ENCODE measurements at regions not wholly inside any gene's neighbourhood (a gene's known extent, or its start where the extent isn't known, plus 50 kb on each side); places are given as distances from the start of the nearest gene placed in this dataset.

DNA sequence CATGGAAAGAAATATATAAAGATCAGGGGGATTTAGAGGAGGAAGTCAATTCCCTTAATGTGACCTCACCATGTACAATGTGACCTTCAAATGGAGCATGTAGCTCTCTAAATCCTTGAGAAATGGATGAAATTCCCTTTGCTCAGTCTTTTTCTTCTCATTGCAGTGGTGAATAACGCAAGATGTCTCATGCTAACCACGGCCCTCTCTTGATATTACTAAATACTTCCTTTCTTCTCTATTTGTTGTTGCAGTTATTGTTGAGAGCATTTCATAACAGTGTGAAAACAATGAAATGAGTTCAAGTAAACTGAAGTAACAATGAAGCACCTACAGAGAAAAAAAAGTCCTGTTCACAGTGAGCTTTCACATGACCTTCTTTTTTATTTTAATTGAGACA is 55.6 kb downstream of the ZNF281 start:
- H3K4me1 ChIP-seq (ENCODE audit: insufficient read depth, low read length), result peaks cover 16% of the 10 kb centered on the region
- H3K9me3 ChIP-seq (ENCODE audit: insufficient read depth, low read depth, low read length), result no peaks in the 10 kb centered on the region
- no peak overlapping the region for H3K27ac Mint-ChIP-seq (ENCODE audit: unreplicated experiment)
- no peaks in the 10 kb centered on the region for H3K79me2 ChIP-seq (ENCODE audit: insufficient read depth, low read length)
- no peak overlapping the region for H2AFZ ChIP-seq (ENCODE audit: low read depth, low read length)
- TF ChIP-seq, protein P1, sequence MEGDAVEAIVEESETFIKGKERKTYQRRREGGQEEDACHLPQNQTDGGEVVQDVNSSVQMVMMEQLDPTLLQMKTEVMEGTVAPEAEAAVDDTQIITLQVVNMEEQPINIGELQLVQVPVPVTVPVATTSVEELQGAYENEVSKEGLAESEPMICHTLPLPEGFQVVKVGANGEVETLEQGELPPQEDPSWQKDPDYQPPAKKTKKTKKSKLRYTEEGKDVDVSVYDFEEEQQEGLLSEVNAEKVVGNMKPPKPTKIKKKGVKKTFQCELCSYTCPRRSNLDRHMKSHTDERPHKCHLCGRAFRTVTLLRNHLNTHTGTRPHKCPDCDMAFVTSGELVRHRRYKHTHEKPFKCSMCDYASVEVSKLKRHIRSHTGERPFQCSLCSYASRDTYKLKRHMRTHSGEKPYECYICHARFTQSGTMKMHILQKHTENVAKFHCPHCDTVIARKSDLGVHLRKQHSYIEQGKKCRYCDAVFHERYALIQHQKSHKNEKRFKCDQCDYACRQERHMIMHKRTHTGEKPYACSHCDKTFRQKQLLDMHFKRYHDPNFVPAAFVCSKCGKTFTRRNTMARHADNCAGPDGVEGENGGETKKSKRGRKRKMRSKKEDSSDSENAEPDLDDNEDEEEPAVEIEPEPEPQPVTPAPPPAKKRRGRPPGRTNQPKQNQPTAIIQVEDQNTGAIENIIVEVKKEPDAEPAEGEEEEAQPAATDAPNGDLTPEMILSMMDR (IDR thresholded peaks at IDR 0.05; ENCODE audit: insufficient read depth, low read depth, low read length), result no peak
- TF ChIP-seq EZH2 (IDR thresholded peaks at IDR 0.05; ENCODE audit: insufficient read depth, low read length), result no peak
- H3K4me1 Mint-ChIP-seq (ENCODE audit: low read depth, unreplicated experiment), result peaks cover 23% of the 10 kb centered on the region
- no peak for FAIRE-seq
- no peak overlapping the region for H3K4me2 ChIP-seq (ENCODE audit: low read length)
- DNase-seq (ENCODE audit: low read depth), result no peak
- no peak overlapping the region for H3K4me3 Mint-ChIP-seq (ENCODE audit: unreplicated experiment)
- H3K27me3 Mint-ChIP-seq (ENCODE audit: low read depth, unreplicated experiment), result no peaks in the 10 kb centered on the region
- H3K4me3 ChIP-seq (ENCODE audit: insufficient read depth, low read depth, low read length), result no peak overlapping the region
- H3K36me3 Mint-ChIP-seq (ENCODE audit: low read depth, unreplicated experiment), result no peaks in the 10 kb centered on the region
- H4K20me1 ChIP-seq (ENCODE audit: insufficient read depth, low read length), result no peaks in the 10 kb centered on the region
- no peaks in the 10 kb centered on the region for H3K9me3 Mint-ChIP-seq (ENCODE audit: unreplicated experiment)
- H3K27me3 ChIP-seq (ENCODE audit: insufficient read depth, low read length), result no peaks in the 10 kb centered on the region
- H3K9ac ChIP-seq (ENCODE audit: low read length), result no peak overlapping the region
- no peak overlapping the region for H3K27ac ChIP-seq (ENCODE audit: low read depth, low read length)
- H3K36me3 ChIP-seq (ENCODE audit: insufficient read depth, low read length), result no peaks in the 10 kb centered on the region

DNA sequence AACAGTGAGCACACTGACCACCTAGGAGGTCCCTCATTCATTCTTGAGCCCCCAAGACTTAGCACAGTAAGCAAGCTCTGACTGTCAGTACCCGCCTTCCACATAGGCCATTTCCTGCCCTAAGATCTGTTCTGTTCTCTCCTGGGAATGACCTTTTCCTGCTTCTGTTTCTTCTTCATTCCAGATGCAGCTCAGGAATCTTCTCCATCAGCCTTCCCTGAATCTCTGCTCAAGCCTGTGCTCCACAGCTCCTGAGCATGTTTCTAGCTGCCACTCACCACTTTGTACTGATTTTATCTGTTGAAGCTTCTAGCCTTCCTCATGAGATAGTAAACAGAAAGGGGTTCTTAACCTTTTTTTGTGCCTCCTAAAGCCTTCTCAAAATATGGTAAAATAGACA is 56.6 kb downstream of the ZNF281 start:
- FAIRE-seq, result no peak
- Histone ChIP-seq H3K4me3 (ENCODE audit: insufficient read depth, low read depth, low read length) (no peak overlapping the region), H3K27me3 (ENCODE audit: insufficient read depth, low read length) (no peaks in the 10 kb centered on the region), H3K36me3 (ENCODE audit: insufficient read depth, low read length) (no peaks in the 10 kb centered on the region), H2AFZ (ENCODE audit: low read depth, low read length) (no peak overlapping the region), H3K79me2 (ENCODE audit: insufficient read depth, low read length) (no peaks in the 10 kb centered on the region), H3K9me3 (ENCODE audit: insufficient read depth, low read depth, low read length) (no peaks in the 10 kb centered on the region), H3K4me1 (ENCODE audit: insufficient read depth, low read length) (peaks cover 16% of the 10 kb centered on the region), H4K20me1 (ENCODE audit: insufficient read depth, low read length) (no peaks in the 10 kb centered on the region), H3K4me2 (ENCODE audit: low read length) (peak overlapping the region; percentile 31), H3K9ac (ENCODE audit: low read length) (peak overlapping the region; percentile 48), H3K27ac (ENCODE audit: low read depth, low read length) (peak overlapping the region; percentile 93)
- Mint-ChIP-seq H3K27ac (ENCODE audit: unreplicated experiment) (peak overlapping the region; percentile 87), H3K4me1 (ENCODE audit: low read depth, unreplicated experiment) (peaks cover 23% of the 10 kb centered on the region), H3K9me3 (ENCODE audit: unreplicated experiment) (no peaks in the 10 kb centered on the region), H3K36me3 (ENCODE audit: low read depth, unreplicated experiment) (no peaks in the 10 kb centered on the region), H3K27me3 (ENCODE audit: low read depth, unreplicated experiment) (no peaks in the 10 kb centered on the region), H3K4me3 (ENCODE audit: unreplicated experiment) (peak overlapping the region; percentile 10)
- no peak for TF ChIP-seq EZH2 (IDR thresholded peaks at IDR 0.05; ENCODE audit: insufficient read depth, low read length)
- TF ChIP-seq, protein P1 (IDR thresholded peaks at IDR 0.05; ENCODE audit: insufficient read depth, low read depth, low read length), result no peak
- DNase-seq (ENCODE audit: low read depth), result no peak

DNA sequence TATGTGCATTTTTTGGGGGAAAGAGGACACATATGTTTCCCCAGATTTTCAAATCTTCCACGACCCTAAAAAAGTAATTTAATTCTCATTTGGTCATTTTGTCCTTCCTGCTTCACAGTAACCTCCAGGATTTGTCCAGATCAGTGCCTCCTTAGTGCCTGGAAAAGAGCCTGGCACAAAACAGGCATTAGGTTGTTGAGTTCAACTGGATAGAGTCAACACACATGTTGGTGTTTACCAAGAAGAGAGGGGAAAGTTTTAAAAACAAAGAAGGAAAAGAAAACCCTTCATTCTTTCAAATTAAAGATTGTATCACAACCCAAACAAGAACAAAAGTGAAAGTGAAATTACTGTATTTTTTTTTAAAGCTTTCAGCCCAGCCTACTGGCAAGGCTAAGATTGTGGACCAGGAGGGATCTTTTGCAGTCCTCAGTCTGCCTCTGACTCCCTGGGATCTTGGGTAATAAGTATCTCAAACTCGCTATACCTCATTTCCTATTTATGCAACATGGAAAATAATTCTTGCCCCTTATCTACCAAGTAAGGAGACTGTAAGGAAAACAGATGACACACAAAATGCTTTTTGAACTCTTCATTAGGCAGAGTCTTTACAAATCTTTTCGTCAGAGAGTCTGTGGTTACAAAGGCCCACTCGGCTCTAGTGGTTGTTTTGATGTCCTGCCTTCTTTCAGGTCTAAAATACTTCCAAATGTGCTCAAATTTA is 57.8 kb downstream of the ZNF281 start:
- Mint-ChIP-seq H3K4me1 (ENCODE audit: low read depth, unreplicated experiment) (peaks cover 23% of the 10 kb centered on the region), H3K27ac (ENCODE audit: unreplicated experiment) (peak overlapping the region; percentile 91), H3K27me3 (ENCODE audit: low read depth, unreplicated experiment) (no peaks in the 10 kb centered on the region), H3K4me3 (ENCODE audit: unreplicated experiment) (no peak overlapping the region), H3K36me3 (ENCODE audit: low read depth, unreplicated experiment) (no peaks in the 10 kb centered on the region), H3K9me3 (ENCODE audit: unreplicated experiment) (no peaks in the 10 kb centered on the region)
- H2AFZ ChIP-seq (ENCODE audit: low read depth, low read length), result peak overlapping the region; percentile 22
- H3K27ac ChIP-seq (ENCODE audit: low read depth, low read length), result peak overlapping the region; percentile 93
- H3K4me2 ChIP-seq (ENCODE audit: low read length), result peak overlapping the region; percentile 81
- DNase-seq (ENCODE audit: low read depth) (peak; percentile 99), FAIRE-seq (peak; percentile 95)
- H3K27me3 ChIP-seq (ENCODE audit: insufficient read depth, low read length), result no peaks in the 10 kb centered on the region
- no peak for TF ChIP-seq EZH2 (IDR thresholded peaks at IDR 0.05; ENCODE audit: insufficient read depth, low read length)
- TF ChIP-seq, protein P1 (IDR thresholded peaks at IDR 0.05; ENCODE audit: insufficient read depth, low read depth, low read length), result peak; percentile 14
- H3K9ac ChIP-seq (ENCODE audit: low read length), result peak overlapping the region; percentile 74
- no peaks in the 10 kb centered on the region for H4K20me1 ChIP-seq (ENCODE audit: insufficient read depth, low read length)
- peak overlapping the region; percentile 14 for H3K4me3 ChIP-seq (ENCODE audit: insufficient read depth, low read depth, low read length)
- no peaks in the 10 kb centered on the region for H3K9me3 ChIP-seq (ENCODE audit: insufficient read depth, low read depth, low read length)
- H3K36me3 ChIP-seq (ENCODE audit: insufficient read depth, low read length), result no peaks in the 10 kb centered on the region
- no peaks in the 10 kb centered on the region for H3K79me2 ChIP-seq (ENCODE audit: insufficient read depth, low read length)
- peaks cover 16% of the 10 kb centered on the region for H3K4me1 ChIP-seq (ENCODE audit: insufficient read depth, low read length)

All from astrocyte (in vitro differentiated cells and primary cell).